Hippocampal formation (tissue), 2 donors: ENCODE measurements at regions not wholly inside any gene's neighbourhood (a gene's known extent, or its start where the extent isn't known, plus 50 kb on each side); places are given as distances from the start of the nearest gene placed in this dataset.

Experiments
- DNase-seq, 2 donors: peaks; one replicate each; lab custom pipeline; 2025; lab: John Stamatoyannopoulos, UW

GRCh38 chr21:43274022-43274945 is 105.5 kb downstream of the CRYAA start:
- DNase-seq = no peak

- DNase-seq = no peak
Observed at GRCh38 chr21:43273708-43274021, 104.9 kb downstream of the CRYAA start.

GRCh38 chr21:43273016-43273707 is 104.4 kb downstream of the CRYAA start:
- no peak for DNase-seq

- DNase-seq = no peak
Observed at GRCh38 chr21:43272591-43272990, 103.8 kb downstream of the CRYAA start.

GRCh38 chr21:43271452-43272020 is 102.7 kb downstream of the CRYAA start:
- no peak for DNase-seq

GRCh38 chr21:43270800-43271301 is 102.0 kb downstream of the CRYAA start:
- no peak for DNase-seq

GRCh38 chr21:43269957-43270705 is 101.3 kb downstream of the CRYAA start:
- DNase-seq = no peak

- no peak for DNase-seq
Observed at GRCh38 chr21:43269440-43269839, 100.6 kb downstream of the CRYAA start.

GRCh38 chr21:43268804-43269186 is 100.0 kb downstream of the CRYAA start:
- no peak for DNase-seq

GRCh38 chr21:43268086-43268803 is 99.4 kb downstream of the CRYAA start:
- no peak for DNase-seq

- no peak for DNase-seq
Observed at GRCh38 chr21:43267391-43268085, 98.7 kb downstream of the CRYAA start.

GRCh38 chr21:43266534-43266933 is 97.7 kb downstream of the CRYAA start:
- no peak for DNase-seq

GRCh38 chr21:43262427-43262826 is 93.6 kb downstream of the CRYAA start:
- no peak for DNase-seq
